HCT116 (cell line): ENCODE measurements at regions not wholly inside any gene's neighbourhood (a gene's known extent, or its start where the extent isn't known, plus 50 kb on each side); places are given as distances from the start of the nearest gene placed in this dataset.

Experiments used
- ATAC-seq: fragments of 200-7000 bp; cut with Tn5 transposase; 2 replicates; pipeline ENCODE4 v1.9.1; 2020; ENCODE audit warnings: mild to moderate bottlenecking, moderate library complexity
- BruUV-seq: library from RNA; stranded (reverse); fragments of 400-500 nt; replicated peaks from 2 replicates; lab custom pipeline; 2021; lab: Mats Ljungman, UMichigan
- CTCF ChIA-PET: fragments of 300-600 bp; sonication (Branson Sonifier 250); formaldehyde crosslinking; loops from one replicate; lab custom pipeline; 2021; ENCODE audit warnings: antibody characterized with exemption; lab: Charles Lee
- POLR2A ChIA-PET: fragments of 300-600, 350-600 bp; sonication (Branson Sonifier 250); formaldehyde crosslinking; loops from one replicate; lab custom pipeline; 2021; ENCODE audit warnings: antibody characterized with exemption; lab: Charles Lee
- RAD21 ChIA-PET, 2 experiments: fragments of 300-600 bp; sonication (Branson Sonifier 250); formaldehyde crosslinking; loops; one replicate each; lab custom pipeline; 2023; ENCODE audit warnings: low total read pairs in 2 of 2; ENCODE audit not compliant: uncharacterized antibody in 2 of 2, unreplicated experiment in 2 of 2, low non-redundant PET in 1 of 2; lab: Charles Lee
- DNase-seq: peaks from one replicate; pipeline ENCODE4 v3.0.0-alpha.2; 2010; ENCODE audit warnings: low read depth, low spot score
- H2AFZ ChIP-seq: fragments of 200-600 bp; shearing (Covaris generic), sonication (generic); 2 replicates; pipeline ENCODE4 v1.6.1; 2017; ENCODE audit warnings: low read depth, mixed run types, mixed read lengths, antibody characterized with exemption, low read length; ENCODE audit not compliant: poor library complexity, severe bottlenecking
- H3K27ac ChIP-seq: 2 replicates; pipeline ENCODE4 v1.5.1; 2012; ENCODE audit warnings: low read depth, low read length
- H3K27me3 ChIP-seq: fragments of 200-600 bp; sonication (generic); 2 replicates; pipeline ENCODE4 v1.6.1; 2016; ENCODE audit warnings: mixed run types, low read length, mixed read lengths; ENCODE audit not compliant: insufficient read depth
- H3K36me3 ChIP-seq, 2 experiments: fragments of 200-500 bp in 1 of 2; fragments of 200-600 bp in 1 of 2; sonication (Bioruptor generic) in 1 of 2; sonication (generic) in 1 of 2; 2 replicates each; pipeline versions ENCODE4 v1.5.1 to v1.6.1; 2014 to 2016; ENCODE audit warnings: low read length in 2 of 2, inconsistent platforms in 1 of 2, mixed read lengths in 1 of 2, mixed run types in 1 of 2; ENCODE audit not compliant: insufficient read depth in 2 of 2, control insufficient read depth in 1 of 2
- H3K4me1 ChIP-seq, 2 experiments: fragments of 200-600 bp in 1 of 2; sonication (generic) in 1 of 2; 2 replicates each; pipeline versions ENCODE4 v1.5.1 to v1.6.1; 2012 to 2017; ENCODE audit warnings: low read length in 2 of 2, inconsistent platforms in 1 of 2, mild to moderate bottlenecking in 1 of 2, mixed read lengths in 1 of 2, mixed run types in 1 of 2, moderate library complexity in 1 of 2; ENCODE audit not compliant: insufficient read depth in 2 of 2, control insufficient read depth in 1 of 2
- H3K4me2 ChIP-seq: fragments of 200-600 bp; sonication (generic); 2 replicates; pipeline ENCODE4 v1.6.1; 2017; ENCODE audit warnings: mixed run types, low read length, mixed read lengths
- H3K4me3 ChIP-seq, 2 experiments: fragments of 200-600 bp in 1 of 2; sonication (generic) in 1 of 2; replicated peaks in 1 of 2; 2 replicates each; pipeline ENCODE4 v1.5.1; 2011 to 2016; ENCODE audit warnings: low read length in 2 of 2, control low read depth in 1 of 2, low read depth in 1 of 2, mild to moderate bottlenecking in 1 of 2, mixed read lengths in 1 of 2, mixed run types in 1 of 2
- H3K79me2 ChIP-seq: fragments of 200-600 bp; sonication (generic); 2 replicates; pipeline ENCODE4 v1.6.1; 2017; ENCODE audit warnings: mild to moderate bottlenecking, mixed run types, low read length, moderate library complexity, mixed read lengths; ENCODE audit not compliant: insufficient read depth
- H3K9ac ChIP-seq: fragments of 200-600 bp; sonication (generic); 2 replicates; pipeline ENCODE4 v1.6.1; 2016; ENCODE audit warnings: low read length, mixed read lengths
- H3K9me2 ChIP-seq: fragments of 200-600 bp; sonication (generic), shearing (Covaris generic); 2 replicates; pipeline ENCODE4 v1.6.1; 2017; ENCODE audit warnings: mixed run types, mild to moderate bottlenecking, moderate library complexity; ENCODE audit not compliant: insufficient read depth
- H3K9me3 ChIP-seq, 2 experiments: fragments of 200-500 bp in 1 of 2; fragments of 200-600 bp in 1 of 2; sonication (Bioruptor generic) in 1 of 2; sonication (generic) in 1 of 2; 2 replicates each; pipeline ENCODE4 v1.6.1; 2014 to 2017; ENCODE audit warnings: low read length in 2 of 2, mixed read lengths in 2 of 2, inconsistent platforms in 1 of 2, low read depth in 1 of 2, mild to moderate bottlenecking in 1 of 2, mixed run types in 1 of 2, moderate library complexity in 1 of 2; ENCODE audit not compliant: control insufficient read depth in 1 of 2, insufficient read depth in 1 of 2
- H4K20me1 ChIP-seq: fragments of 200-600 bp; sonication (generic), shearing (Covaris generic); 2 replicates; pipeline ENCODE4 v1.6.1; 2017; ENCODE audit warnings: mixed run types, mild to moderate bottlenecking, moderate library complexity; ENCODE audit not compliant: insufficient read depth
- CEBPB ChIP-seq: IDR thresholded peaks from 2 replicates; pipeline ENCODE4 v1.6.1; 2012; ENCODE audit warnings: low read depth
- ELF1 ChIP-seq: IDR thresholded peaks from 2 replicates; pipeline ENCODE4 v1.6.1; 2012; ENCODE audit warnings: low read depth, borderline replicate concordance
- EZH2 ChIP-seq: fragments of 200-600 bp; sonication (generic); IDR thresholded peaks from 2 replicates; pipeline ENCODE4 v1.6.1; 2017; ENCODE audit warnings: antibody characterized with exemption, mixed run types
- EZH2phosphoT487 ChIP-seq: fragments of 200-600 bp; IDR thresholded peaks from 2 replicates; pipeline ENCODE4 v1.6.1; 2018; ENCODE audit warnings: antibody characterized with exemption, borderline replicate concordance
- FOSL1 ChIP-seq: IDR thresholded peaks from 2 replicates; pipeline ENCODE4 v1.6.1; 2012; ENCODE audit warnings: low read depth
- JUND ChIP-seq: IDR thresholded peaks from 2 replicates; pipeline ENCODE4 v1.6.1; 2012
- POLR2AphosphoS5 ChIP-seq: IDR thresholded peaks from 2 replicates; pipeline ENCODE4 v1.6.1; 2011; ENCODE audit warnings: mild to moderate bottlenecking, low read depth, low read length, moderate library complexity
- REST ChIP-seq: IDR thresholded peaks from 2 replicates; pipeline ENCODE4 v1.6.1; 2012; ENCODE audit warnings: low read depth
- SIN3A ChIP-seq: IDR thresholded peaks from 2 replicates; pipeline ENCODE4 v1.6.1; 2012; ENCODE audit warnings: low read depth
- SP1 ChIP-seq: IDR thresholded peaks from 2 replicates; pipeline ENCODE4 v1.6.1; 2012; ENCODE audit warnings: low read depth
- YY1 ChIP-seq: IDR thresholded peaks from 2 replicates; pipeline ENCODE4 v1.6.1; 2011; ENCODE audit warnings: low read length, low read depth, moderate library complexity, mild to moderate bottlenecking; ENCODE audit not compliant: insufficient replicate concordance; ENCODE audit errors: extremely low read depth
- ZNF274 ChIP-seq: fragments of 200-500 bp; sonication (Bioruptor generic); IDR thresholded peaks from 2 replicates; pipeline ENCODE4 v1.6.1; 2014; ENCODE audit warnings: mild to moderate bottlenecking, low read depth, low read length, inconsistent platforms
- intact Hi-C: fragments of 100-400 bp; cut with micrococcal nuclease; formaldehyde crosslinking; loops from 2 replicates; pipeline ENCODE4 v1.10.0; 2022
- TF ChIP-seq, protein P1 (sequence below), 3 experiments: fragments of 200-600 bp in 1 of 3; sonication (generic) in 1 of 3; IDR thresholded peaks in 2 of 3; conservative IDR thresholded peaks in 1 of 3; 2 replicates each; pipeline ENCODE4 v1.5.1; 2012 to 2017; ENCODE audit warnings: low read depth in 2 of 3, low read length in 2 of 3, antibody characterized with exemption in 1 of 3, borderline replicate concordance in 1 of 3, control low read depth in 1 of 3, mild to moderate bottlenecking in 1 of 3, mixed read lengths in 1 of 3, mixed run types in 1 of 3, moderate library complexity in 1 of 3; ENCODE audit not compliant: insufficient read depth in 1 of 3

GRCh38 chr3:106809041-106809440 is 568.2 kb upstream of the CCDC54 start:
- Histone ChIP-seq H3K4me2 (no peak overlapping the region), H3K36me3 (no peaks in the 10 kb centered on the region), H3K9ac (no peak overlapping the region), H4K20me1 (no peaks in the 10 kb centered on the region), H3K4me1 (no peaks in the 10 kb centered on the region), H3K27me3 (no peaks in the 10 kb centered on the region), H2AFZ (no peak overlapping the region), H3K9me2 (no peaks in the 10 kb centered on the region), H3K9me3 (no peaks in the 10 kb centered on the region), H3K27ac (no peak overlapping the region), H3K79me2 (no peaks in the 10 kb centered on the region), H3K4me3 (no peak overlapping the region)
- no TSS peak for BruUV-seq
- CTCF ChIA-PET = no interaction called here
- no peak for DNase-seq
- intact Hi-C loops = no loop called here
- ATAC-seq = no peak
- RAD21 ChIA-PET = no interaction called here
- TF ChIP-seq JUND (no peak), EZH2 (no peak), CEBPB (no peak)
- POLR2A ChIA-PET = no interaction called here

- DNase-seq (no peak), ATAC-seq (no peak)
- H3K9ac ChIP-seq = no peak overlapping the region
- ChIA-PET RAD21 (no interaction called here), POLR2A (no interaction called here), CTCF (no interaction called here)
- no peaks in the 10 kb centered on the region for H3K36me3 ChIP-seq
- BruUV-seq = no TSS peak
- no peaks in the 10 kb centered on the region for H3K9me2 ChIP-seq
- no peaks in the 10 kb centered on the region for H3K79me2 ChIP-seq
- no peak overlapping the region for H3K4me3 ChIP-seq
- no peaks in the 10 kb centered on the region for H3K9me3 ChIP-seq
- intact Hi-C loops = no loop called here
- H3K27me3 ChIP-seq = no peaks in the 10 kb centered on the region
- no peak overlapping the region for H3K4me2 ChIP-seq
- H4K20me1 ChIP-seq = no peaks in the 10 kb centered on the region
- H3K27ac ChIP-seq = no peak overlapping the region
- H2AFZ ChIP-seq = no peak overlapping the region
- no peaks in the 10 kb centered on the region for H3K4me1 ChIP-seq
- TF ChIP-seq FOSL1 (no peak), ZNF274 (no peak), JUND (no peak), ELF1 (no peak), CEBPB (no peak), REST (no peak), POLR2AphosphoS5 (no peak), EZH2phosphoT487 (no peak), YY1 (no peak), SP1 (no peak), SIN3A (no peak)
- TF ChIP-seq, protein P1, sequence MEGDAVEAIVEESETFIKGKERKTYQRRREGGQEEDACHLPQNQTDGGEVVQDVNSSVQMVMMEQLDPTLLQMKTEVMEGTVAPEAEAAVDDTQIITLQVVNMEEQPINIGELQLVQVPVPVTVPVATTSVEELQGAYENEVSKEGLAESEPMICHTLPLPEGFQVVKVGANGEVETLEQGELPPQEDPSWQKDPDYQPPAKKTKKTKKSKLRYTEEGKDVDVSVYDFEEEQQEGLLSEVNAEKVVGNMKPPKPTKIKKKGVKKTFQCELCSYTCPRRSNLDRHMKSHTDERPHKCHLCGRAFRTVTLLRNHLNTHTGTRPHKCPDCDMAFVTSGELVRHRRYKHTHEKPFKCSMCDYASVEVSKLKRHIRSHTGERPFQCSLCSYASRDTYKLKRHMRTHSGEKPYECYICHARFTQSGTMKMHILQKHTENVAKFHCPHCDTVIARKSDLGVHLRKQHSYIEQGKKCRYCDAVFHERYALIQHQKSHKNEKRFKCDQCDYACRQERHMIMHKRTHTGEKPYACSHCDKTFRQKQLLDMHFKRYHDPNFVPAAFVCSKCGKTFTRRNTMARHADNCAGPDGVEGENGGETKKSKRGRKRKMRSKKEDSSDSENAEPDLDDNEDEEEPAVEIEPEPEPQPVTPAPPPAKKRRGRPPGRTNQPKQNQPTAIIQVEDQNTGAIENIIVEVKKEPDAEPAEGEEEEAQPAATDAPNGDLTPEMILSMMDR (IDR thresholded peaks at IDR 0.05 in 2 of 3, conservative IDR thresholded peaks at IDR 0.05 in 1 of 3; ENCODE audit: borderline replicate concordance in 1 of 3, insufficient read depth in 1 of 3, low read depth in 2 of 3, low read length in 2 of 3) = no peak
Measured at GRCh38 chr3:106809623-106810299, 567.5 kb upstream of the CCDC54 start.
